ENCODE measurements at regions not wholly inside any gene's neighbourhood (a gene's known extent, or its start where the extent isn't known, plus 50 kb on each side); places are given as distances from the start of the nearest gene placed in this dataset.

- Histone ChIP-seq H3K27ac (ENCODE audit: insufficient read depth, low read depth, low read length) (no peak overlapping the region), H4K20me1 (replicated peaks; ENCODE audit: control insufficient read depth, extremely low read depth, insufficient read depth, low read length) (no peaks in the 10 kb centered on the region), H3K27me3 (ENCODE audit: control insufficient read depth in 2 of 2, insufficient read depth in 2 of 2, low read length in 2 of 2) (no peaks in the 10 kb centered on the region), H3K79me2 (ENCODE audit: control insufficient read depth, insufficient read depth, low read length) (no peaks in the 10 kb centered on the region), H3K9ac (replicated peaks; ENCODE audit: extremely low read depth, insufficient read depth, low read length) (no peak overlapping the region), H3K4me2 (ENCODE audit: insufficient read depth, low read length) (no peak overlapping the region), H3K9me1 (replicated peaks; ENCODE audit: control insufficient read depth, extremely low read depth, insufficient read depth, low read length) (no peaks in the 10 kb centered on the region), H2AFZ (ENCODE audit: low read depth, low read length) (no peak overlapping the region), H3K4me1 (ENCODE audit: control insufficient read depth, extremely low read depth, insufficient read depth, low read length) (no peaks in the 10 kb centered on the region), H3K36me3 (ENCODE audit: control insufficient read depth in 2 of 2, extremely low read depth in 1 of 2, insufficient read depth in 2 of 2, low read length in 2 of 2) (no peaks in the 10 kb centered on the region), H3K9me3 (replicated peaks; ENCODE audit: control insufficient read depth, insufficient read depth, low read length) (peaks cover 3% of the 10 kb centered on the region), H3K4me3 (replicated peaks in 1 of 3; ENCODE audit: insufficient read depth in 1 of 3, low read depth in 1 of 3, low read length in 3 of 3) (no peak overlapping the region)
- FAIRE-seq (no peak), DNase-seq (ENCODE audit: low read depth, low spot score) (no peak)
- ChIA-PET POLR2A (no interaction called here), CTCF (no interaction called here)
- TF ChIP-seq, protein P1, sequence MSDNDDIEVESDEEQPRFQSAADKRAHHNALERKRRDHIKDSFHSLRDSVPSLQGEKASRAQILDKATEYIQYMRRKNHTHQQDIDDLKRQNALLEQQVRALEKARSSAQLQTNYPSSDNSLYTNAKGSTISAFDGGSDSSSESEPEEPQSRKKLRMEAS (IDR thresholded peaks at IDR 0.05; ENCODE audit: insufficient read depth, insufficient read length): no peak
- no TSS peak for BruUV-seq (replicated peaks)
- intact Hi-C loops (cut with micrococcal nuclease): no loop called here
- dilution Hi-C loops (cut with MboI; ENCODE audit: extremely low pct_ligation_motif_present, low sequenced_read_pairs): no loop called here
These were observed 227.5 kb upstream of the CNTN5 start for GRCh38 chr11:98793276-98793675.

DNA sequence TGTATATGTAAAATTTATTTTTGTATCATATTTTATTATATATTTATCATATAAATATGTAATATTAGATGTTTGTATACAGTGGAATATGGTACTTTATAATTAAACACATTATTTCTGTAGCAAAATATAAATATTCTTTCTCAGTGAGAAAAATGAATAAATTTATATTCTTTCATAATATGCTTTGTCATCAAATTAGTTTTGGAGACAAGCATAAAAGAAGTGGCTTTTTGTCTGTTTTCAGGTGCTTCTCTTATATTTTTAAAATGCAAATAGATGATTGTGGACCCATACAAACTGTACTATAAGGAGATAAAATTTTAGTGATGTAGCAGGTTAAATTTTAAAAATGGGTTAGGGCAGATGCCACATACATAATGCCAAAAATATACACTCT, 222.4 kb upstream of the CNTN5 start:
- no peaks in the 10 kb centered on the region for H3K9me1 ChIP-seq (replicated peaks; ENCODE audit: control insufficient read depth, extremely low read depth, insufficient read depth, low read length)
- H3K27me3 ChIP-seq (ENCODE audit: control insufficient read depth in 2 of 2, insufficient read depth in 2 of 2, low read length in 2 of 2): no peaks in the 10 kb centered on the region
- no peaks in the 10 kb centered on the region for H3K79me2 ChIP-seq (ENCODE audit: control insufficient read depth, insufficient read depth, low read length)
- no TSS peak for BruUV-seq (replicated peaks)
- TF ChIP-seq FOS (IDR thresholded peaks at IDR 0.05; ENCODE audit: borderline replicate concordance, insufficient read depth, low read length) (no peak), JUN (IDR thresholded peaks at IDR 0.05; ENCODE audit: borderline replicate concordance, insufficient read depth, insufficient read length, low read depth) (no peak), POLR2A (IDR thresholded peaks at IDR 0.05; ENCODE audit: low read depth, low read length) (no peak), MYC (IDR thresholded peaks at IDR 0.05; ENCODE audit: low read depth, low read length) (no peak)
- TF ChIP-seq, protein P1 (IDR thresholded peaks at IDR 0.05; ENCODE audit: insufficient read depth, insufficient read length): no peak
- POLR2A ChIA-PET: no interaction called here
- no peak overlapping the region for H2AFZ ChIP-seq (ENCODE audit: low read depth, low read length)
- no peaks in the 10 kb centered on the region for H3K9me3 ChIP-seq (replicated peaks; ENCODE audit: control insufficient read depth, insufficient read depth, low read length)
- no peaks in the 10 kb centered on the region for H4K20me1 ChIP-seq (replicated peaks; ENCODE audit: control insufficient read depth, extremely low read depth, insufficient read depth, low read length)
- no peak overlapping the region for H3K9ac ChIP-seq (replicated peaks; ENCODE audit: extremely low read depth, insufficient read depth, low read length)
- dilution Hi-C loops (cut with MboI; ENCODE audit: extremely low pct_ligation_motif_present, low sequenced_read_pairs) (no loop called here), intact Hi-C loops (cut with micrococcal nuclease) (no loop called here)
- CTCF ChIA-PET: no interaction called here
- H3K4me2 ChIP-seq (ENCODE audit: insufficient read depth, low read length): no peak overlapping the region
- no peak overlapping the region for H3K27ac ChIP-seq (ENCODE audit: insufficient read depth, low read depth, low read length)
- H3K4me1 ChIP-seq (ENCODE audit: control insufficient read depth, extremely low read depth, insufficient read depth, low read length): no peaks in the 10 kb centered on the region
- DNase-seq (ENCODE audit: low read depth, low spot score) (no peak), FAIRE-seq (no peak)
- no peak overlapping the region for H3K4me3 ChIP-seq (replicated peaks in 1 of 3; ENCODE audit: insufficient read depth in 1 of 3, low read depth in 1 of 3, low read length in 3 of 3)
- no peaks in the 10 kb centered on the region for H3K36me3 ChIP-seq (ENCODE audit: control insufficient read depth in 2 of 2, extremely low read depth in 1 of 2, insufficient read depth in 2 of 2, low read length in 2 of 2)

Measured in endothelial cell of umbilical vein (primary cell).